ENCODE measurements at regions not wholly inside any gene's neighbourhood (a gene's known extent, or its start where the extent isn't known, plus 50 kb on each side); places are given as distances from the start of the nearest gene placed in this dataset.

- Histone ChIP-seq H3K27ac (no peak overlapping the region), H3K27me3 (no peaks in the 10 kb centered on the region), H3K9me3 (no peaks in the 10 kb centered on the region), H3K36me3 (no peaks in the 10 kb centered on the region), H3K4me3 (no peak overlapping the region), H3K4me1 (no peaks in the 10 kb centered on the region)
- DNase-seq (no peak), ATAC-seq (no peak)
- TF ChIP-seq POLR2A (IDR thresholded peaks at IDR 0.05) (no peak), CTCF (IDR thresholded peaks at IDR 0.05) (no peak)
- 59 to 100% (median 70%) methylated on average over 1 of the region's 1 CpG for WGBS, 4 donors
- intact Hi-C loops (cut with DNase I): no loop called here
Observed at GRCh38 chr2:225182126-225182525, 139.9 kb upstream of the DOCK10 start.

- no peaks in the 10 kb centered on the region for H3K4me1 ChIP-seq
- H3K36me3 ChIP-seq: no peaks in the 10 kb centered on the region
- no peak for ATAC-seq
- no peak for TF ChIP-seq POLR2A (IDR thresholded peaks at IDR 0.05)
- TF ChIP-seq CTCF (IDR thresholded peaks at IDR 0.05): no peak
- no peak overlapping the region for H3K4me3 ChIP-seq
- DNase-seq: no peak
- intact Hi-C loops (cut with DNase I): no loop called here
- H3K27ac ChIP-seq: no peak overlapping the region
- WGBS, 4 donors: 61 to 77% (median 68%) methylated on average over 1 of the region's 1 CpG
- H3K27me3 ChIP-seq: no peaks in the 10 kb centered on the region
- H3K9me3 ChIP-seq: no peaks in the 10 kb centered on the region
Observed at GRCh38 chr2:225177098-225177497, 134.8 kb upstream of the DOCK10 start.

- H3K4me3 ChIP-seq: no peak overlapping the region
- ATAC-seq: no peak
- H3K9me3 ChIP-seq: no peaks in the 10 kb centered on the region
Observed at GRCh38 chr2:225173909-225174308, 131.6 kb upstream of the DOCK10 start.

GRCh38 chr2:225171350-225171749 lies 129.1 kb upstream of the DOCK10 start:
- ATAC-seq (no peak), DNase-seq (no peak)
- WGBS, 4 donors: 77 to 85% (median 81%) methylated on average over 6 of the region's 6 CpGs
- peaks cover 0 to 5% (median 0%) of the 10 kb centered on the region in 9 donors for H3K27me3 ChIP-seq
- no peaks in the 10 kb centered on the region for H3K36me3 ChIP-seq
- TF ChIP-seq POLR2A (IDR thresholded peaks at IDR 0.05) (no peak), CTCF (IDR thresholded peaks at IDR 0.05) (no peak)
- no peaks in the 10 kb centered on the region for H3K4me1 ChIP-seq
- H3K27ac ChIP-seq: no peak overlapping the region
- H3K9me3 ChIP-seq: no peaks in the 10 kb centered on the region
- intact Hi-C loops (cut with DNase I): no loop called here
- H3K4me3 ChIP-seq: no peak overlapping the region

More at GRCh38 chr2:225173909-225174308, 131.6 kb upstream of the DOCK10 start:
- no peak for TF ChIP-seq POLR2A (IDR thresholded peaks at IDR 0.05)
- intact Hi-C loops (cut with DNase I): no loop called here
- DNase-seq: no peak
- Histone ChIP-seq H3K27me3 (peaks cover 0 to 5% (median 0%) of the 10 kb centered on the region in 9 donors), H3K27ac (no peak overlapping the region), H3K36me3 (no peaks in the 10 kb centered on the region), H3K4me1 (no peaks in the 10 kb centered on the region)
- WGBS, 4 donors: 46 to 67% (median 62%) methylated on average over 2 to 3 of the region's 3 CpGs

GRCh38 chr2:225170162-225170561 lies 127.9 kb upstream of the DOCK10 start:
- DNase-seq: no peak

More at GRCh38 chr2:225170162-225170561, 127.9 kb upstream of the DOCK10 start:
- 73 to 95% (median 82%) methylated on average over 1 of the region's 1 CpG for WGBS, 4 donors
- Histone ChIP-seq H3K36me3 (no peaks in the 10 kb centered on the region), H3K4me1 (no peaks in the 10 kb centered on the region), H3K4me3 (no peak overlapping the region), H3K27ac (no peak overlapping the region), H3K27me3 (peaks cover 0 to 5% (median 0%) of the 10 kb centered on the region in 9 donors), H3K9me3 (no peaks in the 10 kb centered on the region)
- no peak for TF ChIP-seq POLR2A (IDR thresholded peaks at IDR 0.05)
- no peak for TF ChIP-seq CTCF (IDR thresholded peaks at IDR 0.05)
- no peak for ATAC-seq
- intact Hi-C loops (cut with DNase I): no loop called here
